Trophoblast cell (in vitro differentiated cells and primary cell): ENCODE measurements at regions not wholly inside any gene's neighbourhood (a gene's known extent, or its start where the extent isn't known, plus 50 kb on each side); places are given as distances from the start of the nearest gene placed in this dataset.
A peak's percentile ranks its signal among the peaks of the same experiment; 100 is the strongest.

Experiments used
- DNase-seq, 2 donors: peaks; one replicate each; pipeline ENCODE4 v3.0.0-alpha.2; 2016
- H2AFZ ChIP-seq: 2 replicates; pipeline ENCODE4 v1.6.1; 2013; ENCODE audit warnings: low read length, moderate library complexity, mild to moderate bottlenecking; ENCODE audit not compliant: insufficient read depth, poor library complexity
- H2AK5ac ChIP-seq: 2 replicates; pipeline ENCODE4 v1.6.1; 2013; ENCODE audit warnings: mild to moderate bottlenecking, low read length
- H2BK120ac ChIP-seq: 2 replicates; pipeline ENCODE4 v1.6.1; 2013; ENCODE audit warnings: low read length, mild to moderate bottlenecking, moderate library complexity; ENCODE audit not compliant: insufficient read depth, poor library complexity
- H2BK12ac ChIP-seq: 2 replicates; pipeline ENCODE4 v1.6.1; 2013; ENCODE audit warnings: mild to moderate bottlenecking, low read length, moderate library complexity
- H2BK5ac ChIP-seq: 2 replicates; pipeline ENCODE4 v1.6.1; 2013; ENCODE audit warnings: low read length, low read depth, moderate library complexity, mild to moderate bottlenecking; ENCODE audit not compliant: poor library complexity
- H3K14ac ChIP-seq: 2 replicates; pipeline ENCODE4 v1.6.1; 2013; ENCODE audit warnings: mild to moderate bottlenecking, low read length
- H3K18ac ChIP-seq: 2 replicates; pipeline ENCODE4 v1.6.1; 2013; ENCODE audit warnings: mild to moderate bottlenecking, low read length
- H3K23ac ChIP-seq: 2 replicates; pipeline ENCODE4 v1.6.1; 2013; ENCODE audit warnings: low read length
- H3K27ac ChIP-seq: 2 replicates; pipeline ENCODE4 v1.5.1; 2013; ENCODE audit warnings: low read depth, mild to moderate bottlenecking, inconsistent platforms, low read length, moderate library complexity
- H3K27me3 ChIP-seq: 2 replicates; pipeline ENCODE4 v1.6.1; 2013; ENCODE audit warnings: inconsistent platforms, mild to moderate bottlenecking, low read length, moderate library complexity; ENCODE audit not compliant: insufficient read depth
- H3K36me3 ChIP-seq, 2 experiments: 1 replicate in 1 of 2; 2 replicates in 1 of 2; pipeline ENCODE4 v1.6.1; 2013; ENCODE audit warnings: low read length in 2 of 2, mild to moderate bottlenecking in 2 of 2, moderate library complexity in 1 of 2; ENCODE audit not compliant: insufficient read depth in 2 of 2, control insufficient read depth in 1 of 2
- H3K4ac ChIP-seq: 2 replicates; pipeline ENCODE4 v1.6.1; 2013; ENCODE audit warnings: low read depth, mild to moderate bottlenecking, low read length, moderate library complexity
- H3K4me1 ChIP-seq, 2 experiments: 1 replicate in 1 of 2; 2 replicates in 1 of 2; pipeline ENCODE4 v1.6.1; 2013; ENCODE audit warnings: low read length in 2 of 2, mild to moderate bottlenecking in 2 of 2, moderate library complexity in 1 of 2; ENCODE audit not compliant: insufficient read depth in 2 of 2, control insufficient read depth in 1 of 2
- H3K4me2 ChIP-seq: 2 replicates; pipeline ENCODE4 v1.6.1; 2013; ENCODE audit warnings: inconsistent platforms, mild to moderate bottlenecking, low read length, moderate library complexity
- H3K4me3 ChIP-seq: 2 replicates; pipeline ENCODE4 v1.5.1; 2013; ENCODE audit warnings: mild to moderate bottlenecking, low read depth, low read length, inconsistent platforms
- H3K79me1 ChIP-seq: one replicate; pipeline ENCODE4 v1.6.1; 2013; ENCODE audit warnings: low read length
- H3K79me2 ChIP-seq: 2 replicates; pipeline ENCODE4 v1.6.1; 2013; ENCODE audit warnings: low read length, mild to moderate bottlenecking; ENCODE audit not compliant: control insufficient read depth, insufficient read depth, poor library complexity
- H3K9ac ChIP-seq: 2 replicates; pipeline ENCODE4 v1.6.1; 2013; ENCODE audit warnings: mild to moderate bottlenecking, low read length
- H3K9me3 ChIP-seq: 2 replicates; pipeline ENCODE4 v1.6.1; 2013; ENCODE audit warnings: low read depth, mild to moderate bottlenecking, control low read depth, inconsistent platforms, low read length; ENCODE audit not compliant: insufficient read depth
- H4K12ac ChIP-seq: 2 replicates; pipeline ENCODE4 v1.6.1; 2013; ENCODE audit warnings: low read depth, mild to moderate bottlenecking, low read length, moderate library complexity
- H4K8ac ChIP-seq: 2 replicates; pipeline ENCODE4 v1.6.1; 2013; ENCODE audit warnings: low read depth, mild to moderate bottlenecking, low read length, moderate library complexity
- H4K91ac ChIP-seq: one replicate; pipeline ENCODE4 v1.6.1; 2013; ENCODE audit warnings: low read depth, mild to moderate bottlenecking, low read length, moderate library complexity
- WGBS: extraction: QIAGEN DNeasy Blood & Tissue Kit; methylation state at CpG from one replicate; pipeline ENCODE4 v1.1.7; 2013; ENCODE audit warnings: missing lambda C conversion rate; ENCODE audit not compliant: insufficient read length, insufficient coverage; ENCODE audit errors: extremely low coverage; 5-methylcytosine and 5-hydroxymethylcytosine counted together

DNA sequence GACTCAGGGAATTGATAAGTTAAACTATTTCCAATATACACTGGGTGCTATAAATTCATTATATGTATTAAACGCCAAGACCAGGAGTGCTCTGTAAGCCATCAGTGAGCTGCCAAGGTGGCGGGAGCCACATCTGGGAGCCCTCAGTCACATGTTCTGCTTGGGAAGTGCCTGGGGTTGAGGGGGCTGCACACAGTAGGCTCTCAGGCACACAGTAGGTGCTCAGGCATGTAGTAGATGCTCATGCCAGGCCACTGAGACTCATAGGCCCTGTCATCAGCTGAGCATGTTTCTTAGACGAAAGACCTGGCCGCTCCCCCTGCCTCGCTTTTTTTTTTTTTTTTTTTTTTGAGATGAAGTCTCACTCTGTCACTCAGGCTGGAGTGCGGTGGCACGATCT is 83.3 kb upstream of the BHLHE23 start:
- H3K27me3 ChIP-seq = no peaks in the 10 kb centered on the region
- DNase-seq = no peak

DNA sequence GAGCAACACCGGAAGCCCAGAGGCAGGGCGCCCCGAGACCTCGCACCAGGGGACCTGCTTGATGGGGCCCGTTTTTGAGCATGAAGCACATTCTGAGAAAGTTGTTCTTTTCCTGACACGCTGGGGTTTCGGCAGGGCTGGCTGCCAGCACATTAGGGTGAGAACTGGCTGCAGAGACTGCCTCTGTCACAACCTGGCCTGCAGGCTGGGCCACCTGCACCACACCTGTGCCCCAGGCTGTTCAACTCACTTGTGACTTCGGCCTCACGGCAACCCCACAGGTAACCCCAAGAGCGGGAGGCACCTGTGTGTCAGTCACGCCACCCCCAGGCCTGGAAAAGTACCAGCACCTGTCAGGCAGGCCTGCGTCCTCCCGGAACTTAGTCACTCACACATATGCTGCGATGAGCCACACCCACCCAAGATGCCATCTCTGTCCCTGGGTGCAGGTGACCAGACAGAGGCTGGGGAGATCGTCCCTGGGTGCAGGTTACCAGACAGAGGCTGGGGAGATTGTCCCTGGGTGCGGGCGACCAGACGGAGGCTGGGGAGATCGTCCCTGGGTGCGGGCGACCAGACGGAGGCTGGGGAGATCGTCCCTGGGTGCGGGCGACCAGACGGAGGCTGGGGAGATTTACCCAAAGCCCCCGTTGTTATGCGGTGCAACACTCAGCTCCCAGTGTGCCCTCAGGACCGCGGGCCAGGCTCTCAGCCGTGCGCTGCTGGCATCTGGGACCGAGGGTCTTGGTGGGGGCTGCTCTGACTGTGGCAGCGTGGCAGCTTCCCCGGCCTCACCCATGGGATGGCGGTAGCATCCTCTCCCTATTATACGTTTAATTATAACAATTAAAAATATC is 82.5 kb upstream of the BHLHE23 start:
- no peak overlapping the region for H2BK5ac ChIP-seq
- H3K18ac ChIP-seq = no peak overlapping the region
- H3K4me2 ChIP-seq = no peak overlapping the region
- peak overlapping the region; percentile 21 for H3K4me3 ChIP-seq
- no peak overlapping the region for H2AFZ ChIP-seq
- H3K14ac ChIP-seq = no peak overlapping the region
- no peak overlapping the region for H4K12ac ChIP-seq
- DNase-seq = no peak
- no peak overlapping the region for H2BK12ac ChIP-seq
- H2AK5ac ChIP-seq = no peak overlapping the region
- H3K9ac ChIP-seq = no peak overlapping the region
- H3K23ac ChIP-seq = no peak overlapping the region
- WGBS = no CpG with 5 or more reads among the region's 37 CpGs
- no peaks in the 10 kb centered on the region for H3K27me3 ChIP-seq
- no peak overlapping the region for H4K91ac ChIP-seq
- H3K79me1 ChIP-seq = no peaks in the 10 kb centered on the region
- no peaks in the 10 kb centered on the region for H3K79me2 ChIP-seq
- no peaks in the 10 kb centered on the region for H3K4me1 ChIP-seq
- H2BK120ac ChIP-seq = no peak overlapping the region
- H3K4ac ChIP-seq = no peak overlapping the region
- no peak overlapping the region for H4K8ac ChIP-seq
- H3K27ac ChIP-seq = no peak overlapping the region
- H3K9me3 ChIP-seq = peaks cover 2% of the 10 kb centered on the region
- no peaks in the 10 kb centered on the region for H3K36me3 ChIP-seq

More for the DNA sequence above, 83.3 kb upstream of the BHLHE23 start:
- H4K91ac ChIP-seq = no peak overlapping the region
- no peak overlapping the region for H2BK120ac ChIP-seq
- no peak overlapping the region for H3K4me2 ChIP-seq
- H4K8ac ChIP-seq = no peak overlapping the region
- no peaks in the 10 kb centered on the region for H3K79me1 ChIP-seq
- peaks cover 2% of the 10 kb centered on the region for H3K9me3 ChIP-seq
- H3K4me3 ChIP-seq = no peak overlapping the region
- no peak overlapping the region for H3K27ac ChIP-seq
- no peak overlapping the region for H3K23ac ChIP-seq
- no peak overlapping the region for H3K4ac ChIP-seq
- no peak overlapping the region for H4K12ac ChIP-seq
- H2AK5ac ChIP-seq = no peak overlapping the region
- H3K18ac ChIP-seq = no peak overlapping the region
- H3K79me2 ChIP-seq = no peaks in the 10 kb centered on the region
- no peak overlapping the region for H3K9ac ChIP-seq
- H3K14ac ChIP-seq = no peak overlapping the region
- H3K36me3 ChIP-seq = no peaks in the 10 kb centered on the region
- no CpG with 5 or more reads among the region's 7 CpGs for WGBS
- H2BK12ac ChIP-seq = no peak overlapping the region
- H2BK5ac ChIP-seq = no peak overlapping the region
- H2AFZ ChIP-seq = no peak overlapping the region
- H3K4me1 ChIP-seq = no peaks in the 10 kb centered on the region

DNA sequence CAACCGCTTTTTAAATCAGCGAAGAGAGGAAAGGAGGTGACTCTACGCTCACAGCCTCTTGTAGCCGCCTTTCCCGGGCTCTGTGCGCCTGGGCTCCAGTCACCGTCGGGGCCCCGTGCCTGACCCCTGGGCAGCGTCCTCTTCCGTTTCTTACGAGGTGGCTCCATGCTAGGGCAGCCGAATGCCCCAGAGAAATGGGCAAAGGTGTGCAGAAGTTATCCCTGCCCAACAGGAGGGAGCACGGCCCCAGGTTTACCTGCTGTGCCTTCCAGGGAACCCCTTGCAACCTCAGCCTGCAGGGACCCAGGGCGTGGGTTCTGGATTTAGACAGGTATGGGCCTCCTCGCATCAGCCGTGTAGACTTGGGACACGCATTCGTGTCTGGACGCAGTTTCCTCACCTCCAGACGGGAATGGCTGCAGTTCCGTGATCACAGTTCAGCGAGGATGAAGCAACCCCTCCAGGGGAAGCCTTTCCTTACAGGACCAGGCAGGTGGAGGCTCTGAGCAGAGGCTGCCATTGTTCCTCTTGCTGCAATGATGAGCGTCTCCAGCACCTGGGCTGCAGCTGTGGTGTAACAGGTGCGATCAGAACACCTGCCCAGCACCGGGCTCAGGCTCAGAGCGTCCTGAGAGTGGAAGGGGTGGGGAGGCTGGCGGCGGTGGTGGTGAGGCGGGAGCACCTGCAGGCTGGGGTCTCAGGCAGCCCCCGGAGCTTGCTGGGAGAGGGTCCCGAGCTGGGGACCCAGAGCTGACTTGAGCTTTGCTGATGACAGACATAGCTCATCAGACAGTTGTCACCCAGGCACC is 81.3 kb upstream of the BHLHE23 start:
- Histone ChIP-seq H3K9me3 (peaks cover 2% of the 10 kb centered on the region), H3K27me3 (no peaks in the 10 kb centered on the region), H3K9ac (no peak overlapping the region), H2BK12ac (no peak overlapping the region), H2BK5ac (no peak overlapping the region), H3K27ac (no peak overlapping the region), H4K91ac (no peak overlapping the region), H3K4me3 (no peak overlapping the region), H3K14ac (no peak overlapping the region), H3K36me3 (no peaks in the 10 kb centered on the region), H3K4me1 (no peaks in the 10 kb centered on the region), H4K12ac (no peak overlapping the region), H3K23ac (no peak overlapping the region), H3K79me1 (no peaks in the 10 kb centered on the region), H3K4me2 (no peak overlapping the region), H3K18ac (no peak overlapping the region), H4K8ac (no peak overlapping the region), H3K79me2 (no peaks in the 10 kb centered on the region), H2AFZ (no peak overlapping the region), H2BK120ac (no peak overlapping the region), H2AK5ac (no peak overlapping the region), H3K4ac (no peak overlapping the region)
- no CpG with 5 or more reads among the region's 32 CpGs for WGBS
- no peak for DNase-seq

DNA sequence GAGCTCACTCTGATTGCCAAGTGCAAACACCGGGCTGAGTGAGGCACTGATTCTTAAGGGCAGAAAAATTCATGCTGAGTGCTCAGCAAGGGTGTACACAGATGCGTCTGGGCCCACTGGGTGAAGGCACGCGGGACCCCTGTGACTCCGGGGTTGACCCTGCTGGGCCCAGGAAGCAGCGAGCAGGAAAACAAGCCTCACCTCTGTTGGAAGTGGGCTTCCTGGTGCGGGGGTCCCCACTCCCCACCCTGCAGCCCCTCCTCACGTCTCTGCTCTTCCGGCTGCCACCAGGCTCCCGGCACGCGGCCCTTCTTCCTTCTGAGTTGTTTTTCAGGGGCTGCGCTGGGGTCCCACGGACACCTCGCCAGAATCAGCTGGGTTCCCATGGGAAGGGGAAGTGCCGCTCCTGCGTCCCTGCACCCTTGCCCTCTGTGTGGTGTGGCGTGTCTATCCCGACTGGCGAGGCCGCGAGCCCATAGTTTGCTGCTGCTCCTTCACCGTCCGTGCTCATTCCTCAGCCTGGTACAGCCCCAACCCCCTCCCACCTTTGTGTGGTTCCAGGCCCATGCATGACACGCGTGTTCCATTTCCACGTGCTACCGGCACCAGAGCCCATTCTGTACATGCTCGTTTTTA is 80.6 kb upstream of the BHLHE23 start:
- H3K4ac ChIP-seq = no peak overlapping the region
- H4K12ac ChIP-seq = no peak overlapping the region
- no peaks in the 10 kb centered on the region for H3K36me3 ChIP-seq
- H4K91ac ChIP-seq = no peak overlapping the region
- H2AK5ac ChIP-seq = no peak overlapping the region
- H3K27ac ChIP-seq = no peak overlapping the region
- H4K8ac ChIP-seq = no peak overlapping the region
- WGBS = no CpG with 5 or more reads among the region's 29 CpGs
- H3K9me3 ChIP-seq = peaks cover 2% of the 10 kb centered on the region
- no peak overlapping the region for H3K9ac ChIP-seq
- H3K23ac ChIP-seq = no peak overlapping the region
- no peak overlapping the region for H2BK120ac ChIP-seq
- no peak overlapping the region for H2BK5ac ChIP-seq
- no peak overlapping the region for H2AFZ ChIP-seq
- no peaks in the 10 kb centered on the region for H3K79me2 ChIP-seq
- H3K27me3 ChIP-seq = no peaks in the 10 kb centered on the region
- no peak overlapping the region for H3K14ac ChIP-seq
- no peak overlapping the region for H3K4me2 ChIP-seq
- no peak overlapping the region for H3K18ac ChIP-seq
- no peaks in the 10 kb centered on the region for H3K4me1 ChIP-seq
- H3K4me3 ChIP-seq = no peak overlapping the region
- H3K79me1 ChIP-seq = no peaks in the 10 kb centered on the region
- H2BK12ac ChIP-seq = no peak overlapping the region
- DNase-seq = no peak
